Fibroblast of skin of scalp (primary cell): ENCODE measurements at regions not wholly inside any gene's neighbourhood (a gene's known extent, or its start where the extent isn't known, plus 50 kb on each side); places are given as distances from the start of the nearest gene placed in this dataset.
A peak's percentile ranks its signal among the peaks of the same experiment; 100 is the strongest.
"Not testable (repeated sequence)": the region's sequence is repeated elsewhere in the genome, so short reads cannot be mapped to it uniquely, and the experiment has no call there.

ENCODE experiments used
- DNase-seq: peaks from one replicate; pipeline ENCODE4 v3.0.0-alpha.2; 2013

DNA sequence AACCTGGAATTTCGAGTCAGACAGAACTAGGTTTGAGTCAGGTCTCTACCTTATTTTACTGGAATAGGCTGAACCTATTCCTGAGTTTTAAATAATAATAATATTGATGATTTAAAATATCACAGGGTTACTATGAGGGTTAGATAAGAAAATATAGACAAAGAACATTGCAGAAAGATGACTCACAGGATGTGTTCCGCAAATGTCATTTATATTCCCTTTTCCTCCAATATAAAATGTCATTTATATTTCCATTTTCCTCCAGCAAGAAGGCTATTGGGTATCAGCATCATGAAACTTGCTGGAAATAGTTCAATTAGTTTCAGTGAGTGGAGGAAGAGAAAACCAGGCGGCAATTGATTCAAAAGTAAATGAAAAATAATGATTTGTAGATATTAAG lies 163.9 kb upstream of the RASSF8 start:
- no peak for DNase-seq

DNA sequence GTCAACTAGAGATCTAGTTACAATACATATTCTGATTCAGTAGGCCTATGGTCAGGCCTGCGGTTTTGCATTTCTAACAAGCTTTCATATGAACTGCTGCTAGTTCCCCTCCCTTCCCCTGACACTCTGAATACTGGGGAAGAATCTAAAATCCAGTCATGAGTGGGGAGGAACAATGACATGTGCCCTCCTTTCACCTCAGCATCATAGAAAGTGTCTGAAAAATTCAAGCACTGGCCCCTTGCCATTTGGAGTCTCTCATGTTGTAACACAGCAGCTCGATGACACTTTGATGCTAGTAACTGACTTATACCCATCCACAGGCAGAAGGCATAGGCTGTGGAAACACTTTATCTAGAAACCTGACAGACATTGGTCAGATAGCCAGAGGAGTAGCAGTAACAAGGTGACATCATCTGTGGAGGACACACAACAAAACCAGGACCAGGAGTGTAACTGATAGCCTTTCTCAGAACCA lies 161.9 kb upstream of the RASSF8 start:
- DNase-seq = peak; percentile 39

DNA sequence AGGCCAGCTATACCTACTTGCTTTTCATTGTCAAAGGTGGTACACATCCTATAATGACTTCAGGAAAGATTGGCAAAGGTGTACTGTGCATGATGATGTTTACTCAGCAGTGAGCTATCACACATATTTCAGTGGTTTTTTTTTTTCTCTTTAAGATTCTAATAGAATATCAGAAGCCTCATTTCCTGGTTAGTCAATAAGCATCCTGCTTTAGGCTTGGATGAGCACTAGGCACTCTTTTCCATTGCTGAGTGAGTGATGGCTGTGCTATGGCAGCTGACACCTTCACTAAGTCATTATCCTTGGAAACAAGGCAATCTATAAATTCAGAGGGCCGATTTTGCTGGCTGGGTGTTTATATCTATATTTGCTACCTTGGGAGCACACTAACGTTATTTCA lies 161.1 kb upstream of the RASSF8 start:
- DNase-seq = no peak

DNA sequence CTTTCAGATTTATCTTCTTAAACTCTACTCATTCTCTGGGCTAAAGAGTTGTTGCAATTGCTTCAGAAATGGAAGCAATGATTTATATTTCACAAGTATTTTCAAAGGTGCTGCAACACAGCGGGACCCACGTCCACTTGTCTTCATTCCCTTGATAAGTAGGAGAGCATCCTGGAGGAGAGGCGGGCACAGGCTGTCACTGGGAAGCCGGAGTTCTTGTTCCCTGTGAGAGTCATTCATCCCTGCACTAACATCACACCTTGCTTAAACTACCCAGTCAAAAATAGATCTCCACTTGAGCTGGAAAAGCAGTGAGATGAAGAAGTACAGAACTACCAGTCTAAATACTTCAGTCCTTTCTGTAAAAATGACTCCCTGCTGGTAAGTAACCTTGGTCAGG lies 160.5 kb upstream of the RASSF8 start:
- DNase-seq = no peak

DNA sequence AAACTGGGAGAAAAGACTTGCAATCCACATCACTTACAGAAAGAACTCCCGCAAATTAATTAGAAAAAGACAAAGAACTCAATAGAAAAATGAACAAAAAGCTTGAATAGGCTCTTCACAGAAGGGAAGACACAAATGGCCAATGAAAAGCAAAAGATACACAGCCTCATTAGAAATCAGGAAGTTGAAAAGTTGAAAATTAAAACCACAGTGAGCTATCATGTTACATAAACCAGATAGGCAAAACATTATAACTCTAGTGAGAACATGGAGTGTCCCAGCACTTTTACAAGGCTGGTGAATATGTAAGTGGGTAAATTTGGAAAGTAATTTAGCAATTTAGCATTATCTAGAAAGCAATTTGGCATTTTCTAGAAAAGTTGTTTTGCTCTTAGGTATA lies 158.4 kb upstream of the RASSF8 start:
- no peak for DNase-seq

DNA sequence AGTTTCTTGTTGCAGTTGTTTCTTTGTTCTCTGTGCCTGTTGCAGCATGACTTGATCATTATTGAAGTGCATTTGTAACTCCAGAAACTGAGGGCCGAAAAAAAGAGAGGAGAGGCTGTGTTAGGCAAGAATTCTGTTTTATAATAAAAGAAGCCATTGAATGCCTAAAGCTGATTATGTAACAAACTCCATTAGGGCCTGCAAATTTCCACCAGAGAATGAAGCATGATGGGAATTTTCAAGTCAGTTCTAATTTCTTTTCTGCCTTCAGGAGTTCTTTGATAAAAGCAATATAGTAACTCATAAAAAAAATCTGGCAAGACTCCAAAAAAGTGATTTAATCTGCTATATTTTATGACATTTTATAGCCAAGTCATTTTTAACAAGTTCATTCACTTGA lies 156.7 kb upstream of the RASSF8 start:
- no peak for DNase-seq

DNA sequence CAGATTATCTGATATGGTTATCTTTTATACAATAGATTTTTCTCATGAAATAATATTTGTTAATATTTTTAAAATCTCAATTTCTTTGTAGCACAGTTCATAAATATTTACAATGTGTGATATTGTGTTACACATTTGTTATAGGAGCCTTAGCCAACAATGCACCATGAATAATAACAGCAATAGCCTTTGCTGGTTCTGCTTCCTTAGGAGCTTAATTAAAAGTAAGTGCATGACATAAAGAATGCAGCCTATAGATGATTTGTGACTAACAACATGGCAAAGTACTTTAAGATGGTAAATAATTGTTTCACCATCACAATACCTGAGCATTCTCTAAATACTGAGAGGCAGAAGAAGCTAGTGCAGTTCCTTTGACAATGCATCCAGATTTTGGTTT lies 156.3 kb upstream of the RASSF8 start:
- DNase-seq = no peak

DNA sequence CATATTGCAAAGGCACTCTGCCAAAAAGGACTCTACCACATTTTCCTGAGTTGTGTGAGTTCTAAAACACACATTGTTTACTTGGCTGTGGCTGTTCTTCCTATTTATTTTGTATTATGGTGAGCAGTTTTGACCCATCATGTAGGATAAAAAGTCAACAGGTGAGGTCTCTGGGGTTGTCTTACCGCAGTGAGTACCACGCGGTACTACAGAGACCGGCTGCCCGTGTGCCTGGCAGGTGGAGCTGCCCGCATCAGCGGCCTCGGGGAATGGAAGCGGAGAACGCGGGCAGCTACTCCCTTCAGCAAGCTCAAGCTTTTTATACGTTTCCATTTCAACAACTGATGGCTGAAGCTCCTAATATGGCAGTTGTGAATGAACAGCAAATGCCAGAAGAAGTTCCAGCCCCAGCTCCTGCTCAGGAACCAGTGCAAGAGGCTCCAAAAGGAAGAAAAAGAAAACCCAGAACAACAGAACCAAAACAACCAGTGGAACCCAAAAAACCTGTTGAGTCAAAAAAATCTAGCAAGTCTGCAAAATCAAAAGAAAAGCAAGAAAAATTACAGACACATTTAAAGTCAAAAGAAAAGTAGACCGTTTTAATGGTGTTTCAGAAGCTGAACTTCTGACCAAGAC lies 155.3 kb upstream of the RASSF8 start:
- not testable (repeated sequence) for DNase-seq

DNA sequence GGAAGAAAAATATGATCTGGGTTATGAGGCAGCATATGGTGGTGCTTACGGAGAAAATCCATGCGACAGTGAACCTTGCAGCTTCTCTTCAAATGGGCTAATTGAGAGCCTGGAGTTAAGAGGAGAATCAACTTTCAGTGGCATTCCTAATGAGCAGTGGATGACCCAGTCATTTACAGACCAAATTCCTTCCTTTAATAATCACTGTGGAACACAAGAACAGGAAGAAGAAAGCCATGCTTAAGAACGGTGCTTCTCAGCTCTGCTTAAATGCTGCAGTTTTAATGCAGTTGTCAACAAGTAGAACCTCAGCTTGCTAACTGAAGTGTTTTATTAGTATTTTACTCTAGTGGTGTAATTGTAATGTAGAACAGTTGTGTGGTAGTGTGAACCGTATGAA lies 154.2 kb upstream of the RASSF8 start:
- peak; percentile 12 for DNase-seq

DNA sequence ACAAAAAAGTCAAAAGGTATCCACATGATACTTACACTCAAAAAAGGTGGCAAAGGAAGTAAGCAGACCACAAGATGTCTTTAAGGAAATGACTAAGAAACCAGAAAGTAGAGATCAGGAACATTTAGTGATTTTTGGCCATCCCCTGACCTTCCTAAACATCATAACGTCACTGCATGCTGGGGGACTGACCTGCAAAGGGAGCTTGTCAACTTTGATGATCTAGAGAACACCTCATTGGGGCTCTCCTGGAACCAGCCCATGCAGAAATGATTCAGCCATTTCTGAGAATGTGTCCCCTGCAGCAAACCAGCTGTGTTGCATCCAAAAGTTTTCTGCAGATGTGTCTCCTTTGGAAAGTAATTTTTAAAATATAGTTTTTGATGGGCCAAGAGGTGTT lies 152.2 kb upstream of the RASSF8 start:
- DNase-seq = no peak

DNA sequence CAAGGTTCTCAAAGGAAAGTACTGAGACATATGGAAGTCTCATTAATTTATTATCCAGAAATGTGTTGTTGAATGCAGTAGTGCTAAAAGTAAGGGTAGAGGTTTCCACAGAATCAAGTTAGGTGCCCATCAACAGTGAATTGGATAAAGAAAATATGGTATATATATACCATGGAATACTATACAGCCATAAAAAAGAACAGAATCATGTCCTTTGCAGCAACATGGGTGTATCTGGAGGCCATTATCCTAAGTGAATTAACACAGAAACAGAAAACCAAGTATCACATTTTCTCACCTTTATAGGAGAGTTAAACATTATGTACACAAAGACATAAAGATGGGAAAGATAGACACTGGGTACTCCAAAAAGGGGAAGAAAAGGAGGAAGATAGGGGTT lies 149.9 kb upstream of the RASSF8 start:
- DNase-seq = no peak

DNA sequence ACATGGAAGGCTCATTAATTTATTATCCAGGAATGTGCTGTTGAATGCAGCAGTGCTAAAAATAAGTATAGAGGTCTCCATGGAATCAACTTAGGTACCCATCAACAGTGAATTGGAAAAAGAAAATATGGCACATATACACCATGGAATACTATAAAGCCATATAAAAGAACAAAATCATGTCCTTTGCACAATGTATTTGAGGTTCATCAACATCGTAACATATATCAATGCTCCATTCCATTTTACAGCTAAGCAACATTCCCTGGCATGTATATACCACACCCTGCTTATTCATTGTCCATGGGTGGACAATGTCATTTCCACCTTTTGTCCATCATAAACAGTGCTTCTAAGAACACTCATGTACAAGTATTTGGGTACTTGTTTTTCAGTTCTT lies 147.8 kb upstream of the RASSF8 start:
- no peak for DNase-seq

DNA sequence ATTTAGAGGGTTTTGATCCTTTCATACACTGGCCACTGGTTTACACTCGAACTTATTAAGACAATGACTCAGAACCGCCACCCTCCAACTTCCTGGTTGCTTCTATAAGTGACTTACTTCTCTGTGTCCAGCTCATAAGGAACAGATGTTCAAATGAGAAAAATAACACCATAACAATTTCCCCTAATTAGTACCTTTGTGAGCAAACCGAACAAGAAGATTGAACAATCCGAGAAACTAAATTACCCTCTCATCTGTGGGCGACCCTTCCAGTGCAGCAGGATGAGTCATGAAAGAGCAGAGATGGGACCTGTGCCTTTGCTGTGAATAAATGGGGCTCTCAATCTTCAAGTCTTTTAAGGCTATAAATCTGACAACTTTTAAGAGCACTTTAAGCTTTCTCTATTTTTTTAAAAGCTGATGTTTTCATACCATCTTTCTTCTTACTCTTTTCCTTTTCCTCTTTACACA lies 146.8 kb upstream of the RASSF8 start:
- DNase-seq = peak; percentile 28

DNA sequence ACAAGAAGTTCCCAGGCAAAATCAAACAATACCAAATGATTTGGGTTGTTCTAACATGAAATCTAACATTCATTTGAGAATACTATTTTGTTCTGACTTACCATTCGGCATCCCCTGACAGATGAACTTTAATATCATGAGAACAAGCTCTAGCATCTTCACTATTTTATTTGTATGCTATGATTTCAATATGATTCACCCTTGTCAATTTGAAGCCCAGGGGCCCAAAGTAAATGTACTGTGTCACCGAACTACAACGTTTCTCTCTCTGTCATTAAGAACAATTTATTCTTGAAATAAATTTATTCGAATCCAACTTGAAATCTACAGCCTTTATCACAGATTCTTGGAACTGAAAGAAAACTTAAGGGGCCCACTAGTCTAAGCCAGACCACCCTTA lies 146.2 kb upstream of the RASSF8 start:
- no peak for DNase-seq

DNA sequence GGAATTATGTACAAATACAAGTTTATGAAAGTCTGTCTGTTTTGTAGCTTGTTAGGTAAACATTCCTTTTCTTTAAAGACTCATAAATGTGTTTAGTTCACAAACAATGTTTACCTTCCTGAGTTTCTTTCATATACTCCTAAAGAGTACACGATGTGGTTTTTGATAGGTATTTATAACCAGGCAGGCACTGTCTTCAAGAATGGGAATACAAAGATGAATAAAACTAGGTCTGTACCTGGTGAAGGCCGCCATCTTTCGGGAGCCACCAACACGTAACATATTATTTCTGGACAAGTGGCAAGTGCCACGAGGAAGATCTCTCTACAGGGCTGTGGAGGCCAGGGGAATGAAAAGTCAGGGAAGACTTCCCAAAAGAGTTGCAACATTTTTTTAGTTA lies 144.6 kb upstream of the RASSF8 start:
- no peak for DNase-seq

DNA sequence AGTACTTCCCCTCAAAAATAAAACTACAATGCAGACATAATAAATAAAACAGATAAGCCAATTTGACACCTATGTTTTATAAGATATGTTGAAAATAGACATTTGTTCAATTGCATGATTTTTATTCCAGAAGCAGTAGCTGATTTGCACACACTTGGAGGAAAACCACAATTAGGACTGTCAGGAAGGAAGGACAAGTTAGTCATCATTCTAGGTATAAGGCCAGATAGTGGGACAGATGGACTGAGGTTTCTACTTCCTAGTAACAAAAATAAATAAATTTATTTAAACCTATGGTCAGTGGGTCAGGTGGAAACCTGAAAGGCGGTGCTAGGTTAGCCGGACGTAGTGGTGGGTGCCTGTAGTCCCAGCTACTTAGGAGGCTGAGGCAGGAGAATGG lies 141.8 kb upstream of the RASSF8 start:
- DNase-seq = no peak

DNA sequence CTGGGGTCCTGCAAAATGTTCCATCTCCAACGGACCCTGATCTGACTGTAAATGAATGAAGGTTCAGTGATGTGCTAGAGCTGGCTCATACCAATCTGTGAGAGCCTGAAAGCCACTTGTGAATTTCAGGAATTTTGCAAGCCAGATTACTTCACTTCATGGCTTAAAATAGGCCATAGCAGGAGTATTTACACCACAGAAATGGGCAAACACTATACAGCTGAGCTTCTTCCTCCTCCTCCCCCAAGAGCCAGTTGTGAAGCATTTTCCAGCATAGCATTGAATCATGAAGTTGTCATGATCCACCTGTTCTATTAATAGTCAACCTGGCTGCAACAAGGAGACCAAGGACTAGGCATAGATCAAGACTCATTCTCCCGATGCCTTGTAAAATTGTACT lies 141.3 kb upstream of the RASSF8 start:
- DNase-seq = peak; percentile 27

DNA sequence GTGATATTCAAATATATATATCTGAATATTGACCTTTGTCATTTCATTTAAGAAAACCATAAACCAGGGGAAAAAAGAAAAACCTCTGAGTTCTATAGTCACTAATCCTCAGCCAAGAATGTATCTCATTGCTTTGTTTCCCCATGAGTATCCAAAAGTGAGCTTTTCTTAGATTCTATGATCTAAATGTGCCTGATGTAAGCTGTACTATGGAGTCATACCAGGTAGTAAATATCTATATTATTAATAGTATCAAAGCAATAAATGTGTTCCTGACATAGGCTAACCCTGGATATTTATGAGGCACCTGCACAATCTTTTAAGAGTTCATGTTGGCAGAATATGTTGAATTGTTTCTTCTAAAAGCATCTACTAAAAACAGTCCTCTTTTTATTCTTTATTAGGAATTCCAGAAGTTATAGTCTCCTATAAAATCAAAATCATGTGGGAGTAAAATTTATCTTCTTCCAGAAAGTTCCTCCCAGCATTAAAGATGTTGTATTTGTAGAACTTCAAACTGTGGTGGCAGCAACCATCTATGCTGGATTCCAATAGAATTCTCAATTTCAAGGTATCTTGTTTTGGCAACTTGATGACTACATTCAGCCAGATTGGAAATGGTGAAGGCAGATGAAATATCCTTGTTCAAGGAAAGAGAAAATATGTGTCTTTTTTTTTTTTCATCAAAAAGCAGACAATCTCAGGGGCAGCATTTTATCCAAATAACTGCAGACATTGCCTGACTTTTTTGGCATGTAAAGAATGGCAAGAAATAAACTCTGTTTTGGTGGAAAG lies 139.7 kb upstream of the RASSF8 start:
- DNase-seq = no peak

DNA sequence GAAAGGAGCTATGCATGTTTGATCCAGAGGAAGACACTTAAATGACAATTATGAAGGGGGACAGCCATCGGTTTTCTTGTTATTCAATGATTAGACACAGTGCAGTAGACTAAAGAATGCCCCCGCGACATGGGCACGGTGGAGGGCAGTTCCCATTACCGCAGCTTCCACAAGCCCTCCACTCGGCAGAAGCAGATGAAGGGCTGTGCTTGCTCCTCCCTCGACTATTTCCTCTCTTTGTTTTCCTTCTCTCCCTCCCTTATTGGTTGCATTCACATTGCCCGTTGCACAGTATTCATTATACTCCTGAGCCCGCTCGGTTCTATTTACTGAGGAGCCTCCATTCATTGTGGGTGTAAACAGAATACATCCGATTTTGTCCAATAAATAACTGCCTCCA lies 138.8 kb upstream of the RASSF8 start:
- DNase-seq = no peak

DNA sequence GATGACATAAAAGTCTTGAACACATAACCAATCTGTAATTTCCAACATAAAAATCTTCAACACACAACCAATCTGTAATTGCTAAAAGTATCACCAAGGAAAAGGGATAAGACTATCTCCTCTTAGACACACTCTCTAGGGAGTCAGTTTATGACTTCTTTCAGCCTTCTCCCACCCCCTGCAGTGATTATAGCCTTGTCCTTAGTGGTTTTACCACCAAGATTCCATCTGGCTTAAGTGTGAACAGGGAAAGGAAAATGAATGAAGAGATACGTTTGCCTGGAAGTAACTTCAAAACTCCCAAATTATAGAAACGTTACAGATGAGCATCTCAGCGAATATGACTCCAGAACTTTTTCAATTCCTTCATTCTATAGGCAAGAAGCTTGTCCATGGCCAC lies 136.2 kb upstream of the RASSF8 start:
- no peak for DNase-seq

DNA sequence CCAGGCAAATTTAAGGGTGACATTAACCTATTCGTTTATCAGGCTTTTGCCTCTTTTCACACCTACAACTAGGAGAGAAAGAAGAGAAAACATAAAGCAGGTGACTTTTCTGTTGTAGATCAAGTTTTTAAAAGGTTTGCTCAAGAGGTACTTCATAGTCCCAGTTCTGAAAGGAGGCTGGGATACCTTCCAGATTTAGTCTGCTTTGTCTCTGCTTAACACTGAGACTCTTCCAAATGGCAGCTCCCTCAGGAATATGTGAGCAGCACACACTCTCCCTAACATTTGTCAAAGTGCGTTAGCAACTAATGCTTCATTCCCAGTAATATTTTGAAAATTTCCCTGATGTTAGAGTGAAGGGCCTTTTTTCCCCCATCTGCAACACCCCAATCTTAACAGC lies 133.7 kb upstream of the RASSF8 start:
- no peak for DNase-seq

DNA sequence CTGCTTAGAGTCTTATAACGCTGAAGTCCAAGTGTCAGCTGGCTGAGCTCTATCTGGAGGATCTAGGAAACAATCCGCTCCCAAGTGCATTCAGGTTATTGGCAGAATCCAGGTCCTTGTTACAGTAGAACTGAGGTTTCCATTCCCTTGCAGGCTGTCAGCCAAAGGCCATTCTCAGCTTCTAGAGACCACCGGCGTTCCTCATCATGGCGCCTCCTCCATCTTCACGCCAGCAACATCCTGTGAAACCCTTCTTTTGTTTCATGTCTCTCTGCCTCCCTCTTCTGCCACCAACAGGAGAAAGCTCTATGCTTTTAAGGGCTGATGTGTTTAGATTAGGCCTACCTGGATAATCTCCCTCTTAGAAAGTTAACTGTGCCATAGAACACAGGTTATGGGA lies 133.0 kb upstream of the RASSF8 start:
- no peak for DNase-seq

DNA sequence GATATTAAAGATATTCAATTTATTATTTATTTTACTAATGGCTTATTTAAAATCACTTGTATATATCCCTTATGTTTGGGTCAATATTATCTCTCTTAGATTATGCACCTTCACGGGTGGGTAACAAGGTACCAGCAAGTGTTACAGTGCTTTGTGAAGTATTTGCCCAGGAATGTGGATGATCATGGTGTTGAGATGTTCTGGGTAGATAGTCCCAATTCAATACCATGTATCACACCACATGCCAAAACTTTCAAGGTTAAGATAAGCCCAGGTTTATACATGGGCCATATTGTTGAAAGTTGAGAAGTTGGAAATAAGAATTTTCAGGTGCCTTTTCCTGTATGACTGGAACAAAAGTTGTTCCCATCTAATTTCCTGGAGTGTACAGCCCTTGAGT lies 131.3 kb upstream of the RASSF8 start:
- no peak for DNase-seq

DNA sequence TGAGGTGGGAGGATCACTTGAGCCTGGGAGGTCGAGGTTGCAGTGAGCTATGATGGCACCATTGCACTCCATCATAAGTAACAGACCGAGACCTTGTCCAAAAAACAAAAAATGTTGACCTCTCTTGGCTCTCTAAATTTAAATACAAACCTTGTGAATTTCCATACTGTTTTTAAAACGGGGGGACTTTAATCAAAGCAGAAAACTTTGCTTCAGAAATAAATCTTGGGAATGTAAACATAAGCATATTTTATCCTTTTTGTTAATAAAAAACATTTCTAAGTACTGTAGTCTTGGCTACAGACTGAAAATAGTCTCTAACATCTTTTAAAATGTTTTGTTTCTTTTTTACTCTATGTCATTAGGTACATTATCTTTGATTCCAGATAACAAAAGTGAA lies 130.7 kb upstream of the RASSF8 start:
- no peak for DNase-seq
